ENCODE measurements at regions not wholly inside any gene's neighbourhood (a gene's known extent, or its start where the extent isn't known, plus 50 kb on each side); places are given as distances from the start of the nearest gene placed in this dataset.

GRCh38 chr6:26278536-26278935, 86.5 kb upstream of the BTN3A2 start:
- no peak for TF ChIP-seq CTCF (conservative IDR thresholded peaks at IDR 0.05; ENCODE audit: low read length)
- no peak for TF ChIP-seq EZH2phosphoT487 (IDR thresholded peaks at IDR 0.05; ENCODE audit: borderline replicate concordance)
